Endothelial cell of umbilical vein (primary cell): ENCODE measurements at regions not wholly inside any gene's neighbourhood (a gene's known extent, or its start where the extent isn't known, plus 50 kb on each side); places are given as distances from the start of the nearest gene placed in this dataset.

Source experiments
- BruUV-seq: library from RNA; stranded (reverse); fragments of 400-500 nt; replicated peaks from 2 replicates; lab custom pipeline; 2021; lab: Mats Ljungman, UMichigan
- CTCF ChIA-PET: fragments of 300-600, 350-600 bp; sonication (Branson Sonifier 250); formaldehyde crosslinking; loops from one replicate; lab custom pipeline; 2021; ENCODE audit warnings: antibody characterized with exemption, inconsistent platforms; lab: Charles Lee
- POLR2A ChIA-PET: fragments of 300-600, 350-600 bp; sonication (Branson Sonifier 250); formaldehyde crosslinking; loops from one replicate; lab custom pipeline; 2021; ENCODE audit warnings: antibody characterized with exemption, inconsistent platforms; lab: Charles Lee
- DNase-seq: peaks from one replicate; pipeline ENCODE4 v3.0.0-alpha.2; 2011; ENCODE audit warnings: low read depth, low spot score
- FAIRE-seq: peaks from 2 replicates; lab custom pipeline; 2011; peaks lifted over from hg19 to GRCh38; lab: Jason Lieb, UNC
- H2AFZ ChIP-seq: 2 replicates; pipeline ENCODE4 v1.6.0; 2012; ENCODE audit warnings: low read depth, low read length, control low read depth, inconsistent platforms
- H3K27ac ChIP-seq: 2 replicates; pipeline ENCODE4 v1.5.1; 2011; ENCODE audit warnings: low read depth, mild to moderate bottlenecking, control low read depth, low read length, moderate library complexity; ENCODE audit not compliant: insufficient read depth
- H3K27me3 ChIP-seq, 2 experiments: 2 replicates each; pipeline versions ENCODE4 v1.6.0 to v1.6.1; 2011; ENCODE audit warnings: low read length in 2 of 2, mixed read lengths in 1 of 2; ENCODE audit not compliant: control insufficient read depth in 2 of 2, insufficient read depth in 2 of 2
- H3K36me3 ChIP-seq, 2 experiments: 2 replicates in 1 of 2; 3 replicates in 1 of 2; pipeline ENCODE4 v1.5.1; 2011; ENCODE audit warnings: low read length in 2 of 2, mild to moderate bottlenecking in 1 of 2, moderate library complexity in 1 of 2; ENCODE audit not compliant: control insufficient read depth in 2 of 2, insufficient read depth in 2 of 2; ENCODE audit errors: extremely low read depth in 1 of 2
- H3K4me1 ChIP-seq: 3 replicates; pipeline ENCODE4 v1.5.1; 2011; ENCODE audit warnings: mild to moderate bottlenecking, low read length; ENCODE audit not compliant: control insufficient read depth, insufficient read depth; ENCODE audit errors: extremely low read depth
- H3K4me2 ChIP-seq: 2 replicates; pipeline ENCODE4 v1.6.1; 2011; ENCODE audit warnings: low read length, control low read depth, mixed read lengths; ENCODE audit not compliant: insufficient read depth
- H3K4me3 ChIP-seq, 3 experiments: fragments of 200-600 bp in 1 of 3; sonication (generic), shearing (Covaris generic) in 1 of 3; replicated peaks in 1 of 3; 2 replicates each; pipeline ENCODE4 v1.5.1; 2011 to 2016; ENCODE audit warnings: control low read depth in 3 of 3, low read length in 3 of 3, mild to moderate bottlenecking in 2 of 3, inconsistent platforms in 1 of 3, low read depth in 1 of 3, moderate library complexity in 1 of 3; ENCODE audit not compliant: insufficient read depth in 1 of 3
- H3K79me2 ChIP-seq: 2 replicates; pipeline ENCODE4 v1.6.0; 2012; ENCODE audit warnings: low read length, inconsistent platforms; ENCODE audit not compliant: control insufficient read depth, insufficient read depth
- H3K9ac ChIP-seq: replicated peaks from 2 replicates; pipeline ENCODE3; 2011; ENCODE audit warnings: low read length, control low read depth; ENCODE audit not compliant: insufficient read depth; ENCODE audit errors: extremely low read depth
- H3K9me1 ChIP-seq: replicated peaks from 3 replicates; pipeline ENCODE4 v1.6.0; 2011; ENCODE audit warnings: mild to moderate bottlenecking, low read length; ENCODE audit not compliant: control insufficient read depth, insufficient read depth; ENCODE audit errors: extremely low read depth
- H3K9me3 ChIP-seq: replicated peaks from 2 replicates; pipeline ENCODE4 v1.5.1; 2012; ENCODE audit warnings: low read length, inconsistent platforms; ENCODE audit not compliant: control insufficient read depth, insufficient read depth
- H4K20me1 ChIP-seq: replicated peaks from 2 replicates; pipeline ENCODE3; 2011; ENCODE audit warnings: mild to moderate bottlenecking, low read length; ENCODE audit not compliant: control insufficient read depth, insufficient read depth; ENCODE audit errors: extremely low read depth
- CTCF ChIP-seq, 2 donors: IDR thresholded peaks; 1 replicate in 1 of 2; 2 replicates in 1 of 2; pipeline ENCODE4 v1.5.1; 2011; ENCODE audit warnings: low read length in 2 of 2, mild to moderate bottlenecking in 2 of 2, moderate library complexity in 2 of 2, control low read depth in 1 of 2, inconsistent platforms in 1 of 2, low read depth in 1 of 2; ENCODE audit not compliant: insufficient read depth in 1 of 2; ENCODE audit errors: extremely low read depth in 1 of 2
- EZH2 ChIP-seq: IDR thresholded peaks from 2 replicates; pipeline ENCODE4 v1.6.1; 2012; ENCODE audit warnings: borderline replicate concordance, low read depth, mild to moderate bottlenecking, moderate library complexity, low read length, inconsistent platforms; ENCODE audit not compliant: severe bottlenecking
- FOS ChIP-seq: IDR thresholded peaks from 2 replicates; pipeline ENCODE4 v1.6.1; 2011; ENCODE audit warnings: mild to moderate bottlenecking, low read length, moderate library complexity, borderline replicate concordance; ENCODE audit not compliant: insufficient read depth
- GATA2 ChIP-seq: IDR thresholded peaks from 2 replicates; pipeline ENCODE4 v1.7.0; 2011; ENCODE audit warnings: low read depth, mild to moderate bottlenecking, moderate library complexity, mixed read lengths, low read length; ENCODE audit not compliant: insufficient read length, insufficient read depth
- JUN ChIP-seq: IDR thresholded peaks from 2 replicates; pipeline ENCODE4 v1.6.1; 2011; ENCODE audit warnings: borderline replicate concordance, low read depth; ENCODE audit not compliant: insufficient read length, insufficient read depth
- MAX ChIP-seq: IDR thresholded peaks from 2 replicates; pipeline ENCODE4 v1.6.1; 2011; ENCODE audit not compliant: insufficient read depth, insufficient read length
- MYC ChIP-seq: IDR thresholded peaks from one replicate; pipeline ENCODE4 v1.6.1; 2011; ENCODE audit warnings: mild to moderate bottlenecking, low read depth, low read length
- POLR2A ChIP-seq: IDR thresholded peaks from 2 replicates; pipeline ENCODE4 v1.6.1; 2012; ENCODE audit warnings: low read depth, mild to moderate bottlenecking, control low read depth, low read length
- POLR2AphosphoS5 ChIP-seq: IDR thresholded peaks from 2 replicates; pipeline ENCODE4 v1.6.1; 2012; ENCODE audit warnings: low read depth, mild to moderate bottlenecking, control low read depth, low read length, moderate library complexity; ENCODE audit not compliant: insufficient read depth
- dilution Hi-C: fragments of 300-500 bp; cut with MboI; formaldehyde crosslinking; loops from one replicate; pipeline ENCODE4 v1.15.0; 2019; ENCODE audit warnings: low sequenced_read_pairs; ENCODE audit not compliant: extremely low pct_ligation_motif_present
- intact Hi-C: fragments of 100-400 bp; cut with micrococcal nuclease; formaldehyde crosslinking; loops from one replicate; pipeline ENCODE4 v1.10.0; 2022

- H3K4me3 ChIP-seq: no peak overlapping the region
- TF ChIP-seq EZH2 (no peak), CTCF (IDR thresholded peaks at IDR 0.05; ENCODE audit: extremely low read depth in 1 of 2, insufficient read depth in 1 of 2, low read depth in 1 of 2, low read length in 2 of 2) (no peak), MYC (no peak), GATA2 (no peak), FOS (no peak), POLR2AphosphoS5 (no peak), POLR2A (no peak), MAX (no peak), JUN (no peak)
- H3K36me3 ChIP-seq: no peaks in the 10 kb centered on the region
- H3K4me1 ChIP-seq: peaks cover 30% of the 10 kb centered on the region
- POLR2A ChIA-PET: no interaction called here
- no TSS peak for BruUV-seq
- dilution Hi-C loops: no loop called here
- no peaks in the 10 kb centered on the region for H3K9me3 ChIP-seq
- H3K27ac ChIP-seq: no peak overlapping the region
- no peak overlapping the region for H2AFZ ChIP-seq
- FAIRE-seq (no peak), DNase-seq (no peak)
- CTCF ChIA-PET: interaction anchor here (0.7 kb wide), 1 partner anchor 121 kb away, joined by 3 read pairs; no protein-coding TSS in a partner anchor
- intact Hi-C loops: no loop called here
- H3K9me1 ChIP-seq: no peaks in the 10 kb centered on the region
- no peaks in the 10 kb centered on the region for H3K79me2 ChIP-seq
- no peak overlapping the region for H3K4me2 ChIP-seq
- H3K9ac ChIP-seq: no peak overlapping the region
- H3K27me3 ChIP-seq: no peaks in the 10 kb centered on the region
- H4K20me1 ChIP-seq: no peaks in the 10 kb centered on the region
Observed at GRCh38 chr18:55102501-55102900, 143.2 kb upstream of the CCDC68 start.
